GM19452 (cell line): ENCODE measurements at regions not wholly inside any gene's neighbourhood (a gene's known extent, or its start where the extent isn't known, plus 50 kb on each side); places are given as distances from the start of the nearest gene placed in this dataset.

ENCODE experiments used
- ATAC-seq: cut with Tn5 transposase; IDR thresholded peaks from one replicate; pipeline ENCODE4 v1.9.1; 2021; ENCODE audit not compliant: unreplicated experiment

DNA sequence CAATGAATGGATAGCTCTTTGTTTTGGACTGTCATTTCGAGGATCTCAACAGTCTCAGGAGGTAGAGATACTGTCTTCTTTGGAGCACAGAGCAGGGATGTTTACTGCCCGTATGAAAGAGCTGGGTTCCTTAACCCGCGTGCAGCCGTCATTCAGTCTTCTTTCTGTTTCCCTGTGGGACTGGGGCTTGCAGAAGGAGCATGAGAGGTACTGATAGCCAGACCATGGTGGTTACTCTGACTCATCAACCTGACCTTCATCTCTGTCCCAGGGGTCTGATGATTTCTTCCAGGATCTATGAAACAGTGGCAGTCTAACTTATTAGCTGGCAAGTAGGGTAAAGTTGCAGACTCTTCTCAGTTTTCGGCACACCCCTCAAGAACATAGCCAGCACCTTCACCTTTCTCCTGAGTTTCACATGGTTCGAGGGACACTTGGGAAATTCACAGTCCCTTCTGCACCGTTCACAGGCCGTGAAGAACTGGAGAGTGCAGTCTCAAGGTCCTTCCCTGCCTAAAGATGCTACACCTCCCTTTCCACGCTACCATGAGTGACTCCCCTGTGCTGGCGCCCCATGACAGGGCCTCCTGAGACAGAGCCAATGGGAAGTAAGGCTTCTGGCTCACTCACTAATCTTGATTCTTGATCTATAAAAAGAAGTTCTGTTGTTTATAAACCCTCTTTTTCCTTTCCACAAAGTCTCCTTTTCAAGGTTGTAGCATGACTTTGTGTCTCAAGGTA is 226.2 kb downstream of the MC4R start:
- peak; percentile 89 for ATAC-seq

DNA sequence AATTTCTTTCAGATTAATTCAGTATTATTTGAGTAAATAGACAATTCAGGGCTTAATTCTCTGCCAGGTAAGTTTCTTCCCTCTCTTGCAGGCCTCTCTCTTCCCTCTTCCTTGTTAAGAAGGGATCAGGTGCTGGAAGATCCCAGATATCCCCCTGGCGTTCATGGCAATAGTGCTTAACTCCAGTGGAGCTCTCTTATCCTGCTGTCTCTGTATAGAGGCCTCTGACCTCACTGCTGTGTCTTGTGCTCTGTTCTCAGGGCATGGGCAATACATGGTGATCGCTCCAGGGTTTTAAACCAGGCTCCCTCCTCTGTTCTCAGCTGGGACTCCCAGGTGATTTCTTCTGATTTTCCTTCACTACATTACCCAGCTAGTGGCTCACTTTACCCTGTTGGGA is 226.8 kb downstream of the MC4R start:
- ATAC-seq, result peak; percentile 28

DNA sequence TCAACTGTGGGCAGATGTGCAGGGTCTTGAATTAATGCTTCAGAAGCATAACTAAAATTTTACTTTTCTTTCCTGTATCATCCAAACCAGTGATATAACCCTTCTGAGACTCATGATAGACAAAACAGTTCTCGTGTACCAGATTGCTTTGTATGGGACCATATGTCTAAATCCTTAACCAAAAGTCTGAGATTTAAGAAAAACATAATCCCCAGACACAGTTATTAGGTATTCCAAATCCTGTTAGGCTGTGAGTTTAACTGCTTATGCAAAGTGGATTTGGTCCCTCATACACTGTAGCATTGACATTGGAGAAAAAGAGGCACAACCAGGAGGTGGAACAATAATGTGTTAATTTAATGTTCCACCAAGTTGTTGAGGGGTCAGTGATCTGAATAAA is 235.0 kb downstream of the PMAIP1 start:
- ATAC-seq, result no peak

- no peak for ATAC-seq
Observed at GRCh38 chr18:60130284-60130683, 230.5 kb downstream of the PMAIP1 start.

GRCh38 chr18:60123031-60123430 is 223.2 kb downstream of the PMAIP1 start:
- no peak for ATAC-seq

DNA sequence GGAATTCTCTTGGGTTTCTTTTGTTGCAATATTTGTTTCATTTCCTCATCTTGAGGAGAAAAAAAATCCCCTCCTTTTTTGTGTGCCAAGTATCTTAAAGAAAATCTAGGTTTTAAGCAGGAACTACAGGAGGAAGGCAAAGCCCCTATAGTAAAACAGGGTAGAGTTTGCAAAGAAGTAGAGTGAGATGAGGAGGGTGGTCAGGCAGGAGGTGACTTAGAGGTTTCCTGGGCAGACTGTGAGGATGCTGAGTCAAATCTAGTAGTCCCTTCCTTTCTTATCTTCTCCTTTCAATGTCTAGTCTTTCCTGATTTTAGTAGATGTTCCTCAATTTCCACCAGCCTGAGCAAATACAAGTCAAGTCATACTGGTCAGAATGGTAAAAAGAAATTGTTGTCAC is 222.5 kb downstream of the PMAIP1 start:
- no peak for ATAC-seq

- ATAC-seq, result no peak
Observed at GRCh38 chr18:60120231-60120750, 220.5 kb downstream of the PMAIP1 start.

GRCh38 chr18:60117321-60117720 is 217.5 kb downstream of the PMAIP1 start:
- no peak for ATAC-seq

DNA sequence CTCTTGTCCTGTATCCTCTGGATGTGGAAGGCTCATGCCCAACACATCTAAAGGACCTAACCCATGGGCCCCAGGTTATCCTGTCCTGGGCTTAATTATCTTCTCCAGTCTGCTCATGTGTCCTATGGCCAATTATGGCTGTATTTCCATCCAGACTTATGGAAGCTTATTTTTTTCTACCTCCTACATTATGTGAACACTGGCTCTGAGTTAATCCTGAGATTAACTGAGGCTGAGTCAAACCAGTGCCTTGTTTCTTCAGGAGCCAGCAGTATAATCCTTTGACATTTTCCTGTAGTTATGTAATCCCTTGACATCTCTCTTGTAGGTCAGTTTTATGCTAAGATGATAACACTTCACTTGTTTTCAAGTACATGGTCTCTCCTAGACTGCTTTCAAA is 213.6 kb downstream of the PMAIP1 start:
- no peak for ATAC-seq

GRCh38 chr18:60112369-60112768 is 212.6 kb downstream of the PMAIP1 start:
- no peak for ATAC-seq

- ATAC-seq, result no peak
Observed at GRCh38 chr18:60111525-60111924, 211.7 kb downstream of the PMAIP1 start.

DNA sequence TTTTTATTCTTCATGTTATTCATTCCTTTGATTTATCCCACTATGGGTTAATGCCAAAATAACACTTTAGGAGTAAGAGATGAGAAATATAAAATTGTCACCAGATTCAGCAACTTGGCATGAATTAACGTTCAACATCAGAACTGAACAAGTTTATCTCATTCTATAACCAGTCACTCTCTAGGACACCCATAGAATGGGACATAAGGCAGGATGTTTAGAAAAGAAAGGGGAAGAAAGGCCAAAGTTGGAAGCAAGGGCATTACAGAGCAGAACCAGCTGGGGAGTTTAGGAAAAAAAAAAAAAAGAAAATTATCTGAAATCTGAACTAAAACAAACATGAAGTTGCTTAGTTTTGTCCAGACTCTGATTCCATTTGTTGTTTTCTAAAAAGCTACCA is 211.0 kb downstream of the PMAIP1 start:
- ATAC-seq, result no peak

- no peak for ATAC-seq
Observed at GRCh38 chr18:60100778-60101177, 201.0 kb downstream of the PMAIP1 start.

DNA sequence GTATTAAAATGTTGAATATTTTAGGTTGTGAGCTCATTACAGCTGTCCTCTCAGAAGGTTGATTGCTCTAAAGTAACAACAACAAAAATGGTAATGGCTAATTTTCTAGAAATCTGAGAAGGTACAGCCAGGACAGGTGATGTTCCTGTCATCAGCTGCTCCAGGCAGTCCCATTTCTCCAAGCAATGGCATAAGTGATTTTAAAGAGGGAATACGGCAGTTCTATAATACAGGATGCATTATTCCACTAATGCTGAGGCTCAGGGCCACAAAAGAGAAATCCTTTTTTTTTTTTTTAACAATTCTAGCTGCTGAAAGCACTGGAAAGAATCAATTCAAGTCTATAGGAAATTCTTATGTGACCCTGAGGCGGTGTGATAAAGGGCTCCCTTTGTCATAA is 199.9 kb downstream of the PMAIP1 start:
- no peak for ATAC-seq

- ATAC-seq, result no peak
Observed at GRCh38 chr18:60096428-60096827, 196.6 kb downstream of the PMAIP1 start.

DNA sequence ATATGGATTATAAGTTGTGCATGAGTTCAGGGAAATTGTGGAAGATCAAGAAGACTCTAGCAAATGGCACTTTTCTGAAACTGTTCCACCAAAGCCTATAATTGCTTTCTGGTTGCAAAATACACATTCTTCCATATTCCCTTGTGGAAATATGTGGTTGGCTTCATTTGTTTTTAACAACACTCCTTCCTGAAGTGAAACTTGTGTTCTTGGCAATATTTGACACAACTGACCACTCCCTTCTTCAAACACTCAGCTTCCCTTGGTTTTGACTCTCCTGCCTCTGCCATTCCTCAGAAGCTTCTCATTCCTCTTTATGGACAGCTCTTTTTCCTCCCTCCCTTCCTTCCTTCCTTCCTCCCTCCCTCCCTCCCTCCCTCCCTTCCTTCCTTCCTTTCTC is 192.3 kb downstream of the PMAIP1 start:
- ATAC-seq, result no peak

GRCh38 chr18:60090170-60090569 is 190.4 kb downstream of the PMAIP1 start:
- no peak for ATAC-seq

- no peak for ATAC-seq
Observed at GRCh38 chr18:60082790-60083189, 183.0 kb downstream of the PMAIP1 start.

DNA sequence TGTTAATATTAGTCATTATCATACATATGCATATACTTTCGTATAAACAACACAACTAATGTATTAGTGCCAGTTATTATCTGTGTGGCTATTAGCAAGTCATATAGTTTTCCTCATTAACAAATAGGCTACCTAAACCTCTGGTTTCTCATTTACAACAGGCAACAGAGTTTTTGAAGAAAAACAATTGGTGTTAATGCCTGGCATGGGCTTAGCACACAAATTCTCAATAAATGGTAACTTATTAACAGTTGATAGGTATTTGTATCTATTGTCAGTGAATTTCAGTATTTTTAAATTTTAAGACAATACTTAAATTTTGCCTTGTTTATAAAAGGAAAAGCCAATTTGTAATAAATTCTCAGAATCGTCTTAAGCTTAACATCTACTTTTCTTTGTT is 182.5 kb downstream of the PMAIP1 start:
- no peak for ATAC-seq

- ATAC-seq, result no peak
Observed at GRCh38 chr18:60075477-60075876, 175.7 kb downstream of the PMAIP1 start.

- no peak for ATAC-seq
Observed at GRCh38 chr18:60070631-60071030, 170.8 kb downstream of the PMAIP1 start.

GRCh38 chr18:60069145-60069544 is 169.3 kb downstream of the PMAIP1 start:
- ATAC-seq, result no peak
